HEK293 (cell line): ENCODE measurements at regions not wholly inside any gene's neighbourhood (a gene's known extent, or its start where the extent isn't known, plus 50 kb on each side); places are given as distances from the start of the nearest gene placed in this dataset.

Experiments used
- CTCF ChIA-PET: fragments of 350-600 bp; formaldehyde crosslinking; extraction: SDS; loops from one replicate; lab custom pipeline; 2021; ENCODE audit warnings: antibody characterized with exemption; lab: Yijun Ruan, JAX
- POLR2A ChIA-PET: fragments of 300-600 bp; formaldehyde crosslinking; extraction: SDS; loops from one replicate; lab custom pipeline; 2020; ENCODE audit warnings: antibody characterized with exemption, inconsistent platforms; lab: Yijun Ruan, JAX
- H3K27ac ChIP-seq: fragments of 200-500 bp; sonication (Bioruptor generic); 2 replicates; pipeline ENCODE4 v1.5.1; 2014; ENCODE audit warnings: low read depth, low read length, control low read depth, inconsistent platforms; ENCODE audit errors: extremely low read depth
- H3K36me3 ChIP-seq, 2 experiments: fragments of 200-500 bp in 1 of 2; sonication (Bioruptor generic) in 1 of 2; 1 replicate in 1 of 2; 2 replicates in 1 of 2; pipeline ENCODE4 v1.5.1; 2014 to 2017; ENCODE audit warnings: inconsistent platforms in 2 of 2, low read length in 2 of 2; ENCODE audit not compliant: control insufficient read depth in 2 of 2, insufficient read depth in 1 of 2
- H3K4me1 ChIP-seq: fragments of 200-500 bp; sonication (Bioruptor generic); 2 replicates; pipeline ENCODE4 v1.5.1; 2014; ENCODE audit warnings: mild to moderate bottlenecking, low read length, inconsistent platforms; ENCODE audit not compliant: control insufficient read depth, insufficient read depth
- H3K4me3 ChIP-seq: 2 replicates; pipeline ENCODE4 v1.5.1; 2011; ENCODE audit warnings: low read depth, mild to moderate bottlenecking, control low read depth, low read length, moderate library complexity
- H3K9me3 ChIP-seq: fragments of 200-500 bp; sonication (Bioruptor generic); 2 replicates; pipeline ENCODE4 v1.5.1; 2014; ENCODE audit warnings: low read depth, low read length, inconsistent platforms; ENCODE audit not compliant: control insufficient read depth, insufficient read depth
- BCL11A ChIP-seq: fragments of 450-650 bp; formaldehyde crosslinking; IDR thresholded peaks from 2 replicates; pipeline ENCODE4 v1.5.1; 2016; ENCODE audit warnings: low read depth, missing biosample characterization, missing genetic modification characterization
- ELK4 ChIP-seq: IDR thresholded peaks from 2 replicates; pipeline ENCODE4 v1.6.1; 2011; ENCODE audit warnings: mild to moderate bottlenecking, low read depth, low read length, borderline replicate concordance
- FEZF1 ChIP-seq: fragments of 450-650 bp; formaldehyde crosslinking; IDR thresholded peaks from 2 replicates; pipeline ENCODE4 v1.5.1; 2016; ENCODE audit warnings: missing biosample characterization, missing genetic modification characterization
- HOXA7 ChIP-seq: sonication (generic); formaldehyde crosslinking; IDR thresholded peaks from 2 replicates; pipeline ENCODE4 v1.8.1; 2022; ENCODE audit warnings: missing genetic modification reagents, borderline replicate concordance
- KLF16 ChIP-seq: fragments of 450-650 bp; formaldehyde crosslinking; IDR thresholded peaks from 2 replicates; pipeline ENCODE4 v1.5.1; 2017; ENCODE audit warnings: missing biosample characterization, missing genetic modification characterization
- REST ChIP-seq: fragments of 450-650 bp; formaldehyde crosslinking; IDR thresholded peaks from 2 replicates; pipeline ENCODE4 v1.5.1; 2016; ENCODE audit warnings: missing biosample characterization, missing genetic modification characterization
- YY2 ChIP-seq: fragments of 450-650 bp; formaldehyde crosslinking; IDR thresholded peaks from 2 replicates; pipeline ENCODE4 v1.5.1; 2016; ENCODE audit warnings: missing biosample characterization, missing genetic modification characterization
- ZBTB48 ChIP-seq: fragments of 450-650 bp; formaldehyde crosslinking; IDR thresholded peaks from 2 replicates; pipeline ENCODE4 v1.5.1; 2016; ENCODE audit warnings: missing biosample characterization, missing genetic modification characterization
- ZBTB7A ChIP-seq: fragments of 450-650 bp; formaldehyde crosslinking; IDR thresholded peaks from 2 replicates; pipeline ENCODE4 v1.5.1; 2016; ENCODE audit warnings: low read depth, missing biosample characterization, missing genetic modification characterization
- ZBTB8A ChIP-seq: fragments of 450-650 bp; formaldehyde crosslinking; IDR thresholded peaks from 2 replicates; pipeline ENCODE4 v1.5.1; 2016; ENCODE audit warnings: missing biosample characterization, missing genetic modification characterization
- ZNF132 ChIP-seq: fragments of 450-650 bp; formaldehyde crosslinking; IDR thresholded peaks from 2 replicates; pipeline ENCODE4 v1.5.1; 2017; ENCODE audit warnings: missing biosample characterization, missing genetic modification characterization, borderline replicate concordance
- ZNF133 ChIP-seq: fragments of 450-650 bp; formaldehyde crosslinking; IDR thresholded peaks from 2 replicates; pipeline ENCODE4 v1.5.1; 2016; ENCODE audit warnings: missing biosample characterization, missing genetic modification characterization
- ZNF155 ChIP-seq: fragments of 450-650 bp; formaldehyde crosslinking; IDR thresholded peaks from 2 replicates; pipeline ENCODE4 v1.5.1; 2016; ENCODE audit warnings: missing biosample characterization, missing genetic modification characterization
- ZNF174 ChIP-seq: fragments of 450-650 bp; formaldehyde crosslinking; IDR thresholded peaks from 2 replicates; pipeline ENCODE4 v1.5.0; 2017; ENCODE audit warnings: missing biosample characterization, mild to moderate bottlenecking, missing genetic modification characterization
- ZNF175 ChIP-seq: fragments of 450-650 bp; formaldehyde crosslinking; IDR thresholded peaks from 2 replicates; pipeline ENCODE4 v1.5.1; 2016; ENCODE audit warnings: missing biosample characterization, missing genetic modification characterization
- ZNF223 ChIP-seq: fragments of 450-650 bp; formaldehyde crosslinking; IDR thresholded peaks from 2 replicates; pipeline ENCODE4 v1.5.1; 2016; ENCODE audit warnings: missing biosample characterization, missing genetic modification characterization
- ZNF354C ChIP-seq: fragments of 450-650 bp; formaldehyde crosslinking; IDR thresholded peaks from 2 replicates; pipeline ENCODE4 v1.5.1; 2016; ENCODE audit warnings: missing biosample characterization, missing genetic modification characterization, low read depth, borderline replicate concordance
- ZNF513 ChIP-seq: fragments of 450-650 bp; IDR thresholded peaks from 2 replicates; pipeline ENCODE4 v1.5.1; 2018; ENCODE audit warnings: missing biosample characterization, missing genetic modification characterization
- ZNF548 ChIP-seq: fragments of 450-650 bp; formaldehyde crosslinking; IDR thresholded peaks from 2 replicates; pipeline ENCODE4 v1.5.1; 2016; ENCODE audit warnings: missing biosample characterization, missing genetic modification characterization
- ZNF561 ChIP-seq: fragments of 450-650 bp; IDR thresholded peaks from 2 replicates; pipeline ENCODE4 v1.5.1; 2018; ENCODE audit warnings: missing biosample characterization, missing genetic modification characterization, borderline replicate concordance
- ZNF692 ChIP-seq: fragments of 450-650 bp; formaldehyde crosslinking; IDR thresholded peaks from 2 replicates; pipeline ENCODE4 v1.5.1; 2016; ENCODE audit warnings: missing biosample characterization, missing genetic modification characterization
- ZNF701 ChIP-seq: fragments of 450-650 bp; formaldehyde crosslinking; IDR thresholded peaks from 2 replicates; pipeline ENCODE4 v1.5.1; 2016; ENCODE audit warnings: missing biosample characterization, missing genetic modification characterization
- ZNF768 ChIP-seq: fragments of 450-650 bp; formaldehyde crosslinking; IDR thresholded peaks from 2 replicates; pipeline ENCODE4 v1.5.1; 2018; ENCODE audit warnings: missing biosample characterization, mild to moderate bottlenecking, missing genetic modification characterization
- ZNF843 ChIP-seq: fragments of 450-650 bp; formaldehyde crosslinking; IDR thresholded peaks from 2 replicates; pipeline ENCODE4 v1.5.1; 2016; ENCODE audit warnings: missing biosample characterization, missing genetic modification characterization
- ZSCAN23 ChIP-seq: fragments of 450-650 bp; formaldehyde crosslinking; IDR thresholded peaks from 2 replicates; pipeline ENCODE4 v1.5.1; 2016; ENCODE audit warnings: missing biosample characterization, missing genetic modification characterization
- ZXDB ChIP-seq: fragments of 450-650 bp; formaldehyde crosslinking; IDR thresholded peaks from 2 replicates; pipeline ENCODE4 v1.5.1; 2016; ENCODE audit warnings: missing biosample characterization, missing genetic modification characterization

GRCh38 chr18:65459741-65460140 lies 291.1 kb upstream of the CDH7 start:
- POLR2A ChIA-PET, result no interaction called here
- TF ChIP-seq ZNF561 (tag by site-specific recombination), result no peak
- no peak for TF ChIP-seq HOXA7
- no peak for TF ChIP-seq ZNF175
- TF ChIP-seq ZNF155 (tag by site-specific recombination), result no peak
- TF ChIP-seq KLF16 (tag by site-specific recombination), result no peak
- no peak for TF ChIP-seq ZNF768
- TF ChIP-seq ZSCAN23 (tag by site-specific recombination), result no peak
- no peak for TF ChIP-seq YY2
- no peak for TF ChIP-seq ZNF843 (tag by site-specific recombination)
- TF ChIP-seq ZBTB48 (tag by site-specific recombination), result no peak
- no peak for TF ChIP-seq BCL11A (tag by site-specific recombination)
- no peak for TF ChIP-seq ZBTB7A
- TF ChIP-seq, all 188 proteins: peak for 0
- CTCF ChIA-PET, result interaction anchor here (0.6 kb wide), 1 partner anchor 719 kb away, joined by 3 read pairs; no protein-coding TSS in a partner anchor

GRCh38 chr18:65458871-65459270 lies 291.9 kb upstream of the CDH7 start:
- Histone ChIP-seq H3K36me3 (no peaks in the 10 kb centered on the region), H3K4me1 (no peaks in the 10 kb centered on the region), H3K27ac (no peak overlapping the region), H3K4me3 (no peak overlapping the region), H3K9me3 (no peaks in the 10 kb centered on the region)
- no peak for TF ChIP-seq ZSCAN23 (tag by site-specific recombination)
- TF ChIP-seq ZNF132 (tag by site-specific recombination), result no peak
- TF ChIP-seq ZNF354C (tag by site-specific recombination), result no peak
- TF ChIP-seq ZBTB8A, result no peak
- no peak for TF ChIP-seq REST (tag by site-specific recombination)
- no peak for TF ChIP-seq ZNF513 (tag by site-specific recombination)
- TF ChIP-seq ZNF548 (tag by site-specific recombination), result no peak
- TF ChIP-seq FEZF1 (tag by site-specific recombination), result no peak
- no peak for TF ChIP-seq ZNF174 (tag by site-specific recombination)
- TF ChIP-seq ZNF133 (tag by site-specific recombination), result no peak
- no peak for TF ChIP-seq ELK4
- no peak for TF ChIP-seq ZNF692
- no peak for TF ChIP-seq ZNF223 (tag by site-specific recombination)
- no peak for TF ChIP-seq ZNF701
- no peak for TF ChIP-seq ZXDB
- CTCF ChIA-PET, result interaction anchor here (0.7 to 1.6 kb wide), 2 partner anchors 12 to 28 kb away, joined by 3 read pairs; no protein-coding TSS in a partner anchor
- POLR2A ChIA-PET, result no interaction called here

More at GRCh38 chr18:65459741-65460140, 291.1 kb upstream of the CDH7 start:
- Histone ChIP-seq H3K27ac (no peak overlapping the region), H3K36me3 (no peaks in the 10 kb centered on the region), H3K9me3 (no peaks in the 10 kb centered on the region), H3K4me1 (no peaks in the 10 kb centered on the region), H3K4me3 (no peak overlapping the region)
